Fibroblast of the aortic adventitia (primary cell): ENCODE measurements at regions not wholly inside any gene's neighbourhood (a gene's known extent, or its start where the extent isn't known, plus 50 kb on each side); places are given as distances from the start of the nearest gene placed in this dataset.
"Not testable (repeated sequence)": the region's sequence is repeated elsewhere in the genome, so short reads cannot be mapped to it uniquely, and the experiment has no call there.

Experiments
- DNase-seq: peaks from one replicate; pipeline ENCODE4 v3.0.0-alpha.2; 2010; ENCODE audit warnings: low read depth
- H3K4me3 ChIP-seq: 2 replicates; pipeline ENCODE4 v1.5.1; 2011; ENCODE audit warnings: low read depth, mild to moderate bottlenecking, control low read depth, low read length, moderate library complexity
- CTCF ChIP-seq: IDR thresholded peaks from 2 replicates; pipeline ENCODE4 v1.5.1; 2011; ENCODE audit warnings: mild to moderate bottlenecking, low read length, control low read depth, inconsistent platforms; ENCODE audit not compliant: insufficient read depth

- H3K4me3 ChIP-seq, result no peak overlapping the region
- DNase-seq, result no peak
- no peak for TF ChIP-seq CTCF
Measured at GRCh38 chr6:51045548-51045947, 226.9 kb downstream of the TFAP2B start.

- no peak for TF ChIP-seq CTCF
- DNase-seq, result no peak
- H3K4me3 ChIP-seq, result no peak overlapping the region
Measured at GRCh38 chr6:51049288-51049982, 230.8 kb downstream of the TFAP2B start.

GRCh38 chr6:51049983-51050877, 231.6 kb downstream of the TFAP2B start:
- TF ChIP-seq CTCF, result no peak
- peak; percentile 4 for DNase-seq
- no peak overlapping the region for H3K4me3 ChIP-seq

- not testable (repeated sequence) for H3K4me3 ChIP-seq, DNase-seq
Measured at GRCh38 chr6:51052716-51053115, 234.0 kb downstream of the TFAP2B start.

GRCh38 chr6:51055316-51055715, 236.6 kb downstream of the TFAP2B start:
- not testable (repeated sequence) for DNase-seq, H3K4me3 ChIP-seq

GRCh38 chr6:51057296-51057695, 238.6 kb downstream of the TFAP2B start:
- no peak overlapping the region for H3K4me3 ChIP-seq
- no peak for TF ChIP-seq CTCF
- DNase-seq, result no peak

- no peak for TF ChIP-seq CTCF
- no peak overlapping the region for H3K4me3 ChIP-seq
- DNase-seq, result no peak
Measured at GRCh38 chr6:51060262-51060762, 241.6 kb downstream of the TFAP2B start.
